H9 (cell line): ENCODE measurements at regions not wholly inside any gene's neighbourhood (a gene's known extent, or its start where the extent isn't known, plus 50 kb on each side); places are given as distances from the start of the nearest gene placed in this dataset.

Source experiments
- DNase-seq: peaks from one replicate; pipeline ENCODE4 v3.0.0-alpha.2; 2017
- H2AFZ ChIP-seq: one replicate; pipeline ENCODE4 v1.6.1; 2013; ENCODE audit warnings: mild to moderate bottlenecking, low read length, control low read depth, moderate library complexity
- H2AK5ac ChIP-seq: 2 replicates; pipeline ENCODE4 v1.6.1; 2013; ENCODE audit warnings: low read length, control low read depth, mixed read lengths; ENCODE audit not compliant: insufficient read length
- H2BK120ac ChIP-seq: one replicate; pipeline ENCODE4 v1.6.1; 2013; ENCODE audit warnings: low read depth, mild to moderate bottlenecking, low read length, control low read depth, inconsistent platforms; ENCODE audit not compliant: poor library complexity, severe bottlenecking
- H2BK12ac ChIP-seq: 2 replicates; pipeline ENCODE4 v1.6.1; 2013; ENCODE audit warnings: low read length, control low read depth, mixed read lengths, low read depth; ENCODE audit not compliant: insufficient read length
- H2BK15ac ChIP-seq: 2 replicates; pipeline ENCODE4 v1.6.1; 2013; ENCODE audit warnings: low read depth, low read length, control low read depth
- H2BK20ac ChIP-seq: one replicate; pipeline ENCODE4 v1.6.1; 2013; ENCODE audit warnings: low read depth, mild to moderate bottlenecking, low read length, control low read depth, inconsistent platforms; ENCODE audit not compliant: poor library complexity, severe bottlenecking
- H2BK5ac ChIP-seq: 2 replicates; pipeline ENCODE4 v1.6.1; 2013; ENCODE audit warnings: low read length, control low read depth, mixed read lengths; ENCODE audit not compliant: insufficient read length
- H3K14ac ChIP-seq: 2 replicates; pipeline ENCODE4 v1.6.1; 2013; ENCODE audit warnings: low read length, control low read depth; ENCODE audit not compliant: insufficient read depth
- H3K18ac ChIP-seq: 2 replicates; pipeline ENCODE4 v1.6.1; 2013; ENCODE audit warnings: low read depth, mild to moderate bottlenecking, mixed read lengths, low read length, control low read depth; ENCODE audit not compliant: insufficient read length
- H3K23ac ChIP-seq: 2 replicates; pipeline ENCODE4 v1.6.1; 2013; ENCODE audit warnings: low read length, control low read depth, mixed read lengths, low read depth; ENCODE audit not compliant: insufficient read length
- H3K23me2 ChIP-seq: 2 replicates; pipeline ENCODE4 v1.6.1; 2013; ENCODE audit warnings: low read depth, mild to moderate bottlenecking, mixed read lengths, low read length, control low read depth; ENCODE audit not compliant: insufficient read length, poor library complexity, severe bottlenecking
- H3K27ac ChIP-seq: 2 replicates; pipeline ENCODE4 v1.5.1; 2013; ENCODE audit warnings: low read length, control low read depth, mixed read lengths, low read depth; ENCODE audit not compliant: insufficient read length
- H3K27me3 ChIP-seq: 2 replicates; pipeline ENCODE4 v1.6.1; 2013; ENCODE audit warnings: low read length, control low read depth, inconsistent platforms; ENCODE audit not compliant: insufficient read depth
- H3K4ac ChIP-seq: 2 replicates; pipeline ENCODE4 v1.6.1; 2013; ENCODE audit warnings: low read depth, mild to moderate bottlenecking, control low read depth, inconsistent platforms, low read length, moderate library complexity
- H3K4me1 ChIP-seq: 2 replicates; pipeline ENCODE4 v1.6.1; 2013; ENCODE audit warnings: low read length, control low read depth, inconsistent platforms; ENCODE audit not compliant: insufficient read depth
- H3K4me2 ChIP-seq: 2 replicates; pipeline ENCODE4 v1.6.1; 2013; ENCODE audit warnings: low read length, control low read depth, mixed read lengths; ENCODE audit not compliant: insufficient read length, insufficient read depth
- H3K56ac ChIP-seq: 2 replicates; pipeline ENCODE4 v1.6.1; 2013; ENCODE audit warnings: low read depth, mild to moderate bottlenecking, mixed read lengths, low read length, control low read depth; ENCODE audit not compliant: insufficient read length
- H3K79me1 ChIP-seq: 2 replicates; pipeline ENCODE4 v1.6.1; 2013; ENCODE audit warnings: low read depth, mild to moderate bottlenecking, moderate library complexity, low read length, control low read depth, inconsistent platforms; ENCODE audit not compliant: insufficient read depth, poor library complexity, severe bottlenecking
- H3K79me2 ChIP-seq: 2 replicates; pipeline ENCODE4 v1.6.1; 2013; ENCODE audit warnings: low read length, control low read depth, inconsistent platforms; ENCODE audit not compliant: insufficient read depth
- H3K9ac ChIP-seq: 2 replicates; pipeline ENCODE4 v1.6.1; 2013; ENCODE audit warnings: low read length, control low read depth, mixed read lengths; ENCODE audit not compliant: insufficient read length; ENCODE audit errors: extremely low read depth
- H3K9me3 ChIP-seq: one replicate; pipeline ENCODE4 v1.6.1; 2013; ENCODE audit warnings: low read depth, low read length, inconsistent platforms; ENCODE audit not compliant: control insufficient read depth
- H3T11ph ChIP-seq: one replicate; pipeline ENCODE4 v1.6.1; 2013; ENCODE audit warnings: mild to moderate bottlenecking, low read length, control low read depth, inconsistent platforms
- H4K20me1 ChIP-seq: one replicate; pipeline ENCODE4 v1.6.1; 2013; ENCODE audit not compliant: control insufficient read depth, insufficient read length, insufficient read depth
- H4K5ac ChIP-seq: 2 replicates; pipeline ENCODE4 v1.6.1; 2013; ENCODE audit warnings: low read depth, mild to moderate bottlenecking, mixed read lengths, low read length, control low read depth; ENCODE audit not compliant: insufficient read length
- H4K8ac ChIP-seq: replicated peaks from 2 replicates; pipeline ENCODE4 v1.6.1; 2013; ENCODE audit warnings: low read length, control low read depth, mixed read lengths, low read depth; ENCODE audit not compliant: insufficient read length
- H4K91ac ChIP-seq: 2 replicates; pipeline ENCODE4 v1.6.1; 2013; ENCODE audit warnings: low read depth, mild to moderate bottlenecking, moderate library complexity, mixed read lengths, low read length, control low read depth; ENCODE audit not compliant: insufficient read length
- H3K27ac Mint-ChIP-seq, 3 experiments: 2 replicates in 2 of 3; 3 replicates in 1 of 3; pipeline ENCODE4 v1.8.0; 2020 to 2021; ENCODE audit warnings: mixed read lengths in 3 of 3, mild to moderate bottlenecking in 1 of 3, moderate library complexity in 1 of 3
- H3K27me3 Mint-ChIP-seq: 2 replicates; pipeline ENCODE4 v1.8.0; 2021; ENCODE audit warnings: low read depth, mild to moderate bottlenecking, moderate library complexity, mixed read lengths
- H3K36me3 Mint-ChIP-seq, 3 experiments: 2 replicates in 2 of 3; 3 replicates in 1 of 3; pipeline ENCODE4 v1.8.0; 2020 to 2021; ENCODE audit warnings: low read depth in 3 of 3, mixed read lengths in 3 of 3; ENCODE audit not compliant: insufficient read depth in 1 of 3
- H3K4me1 Mint-ChIP-seq, 2 experiments: 2 replicates each; pipeline ENCODE4 v1.8.0; 2020; ENCODE audit warnings: mixed read lengths in 2 of 2
- H3K4me3 Mint-ChIP-seq, 2 experiments: 2 replicates in 1 of 2; 3 replicates in 1 of 2; pipeline ENCODE4 v1.8.0; 2020 to 2021; ENCODE audit warnings: mild to moderate bottlenecking in 2 of 2, mixed read lengths in 2 of 2, moderate library complexity in 1 of 2
- H3K9me3 Mint-ChIP-seq, 2 experiments: 2 replicates in 1 of 2; 3 replicates in 1 of 2; pipeline ENCODE4 v1.8.0; 2020; ENCODE audit warnings: mild to moderate bottlenecking in 2 of 2, mixed read lengths in 2 of 2, moderate library complexity in 1 of 2
- CTCF ChIP-seq: fragments of 200-600 bp; sonication (generic); conservative IDR thresholded peaks from 3 replicates; pipeline ENCODE4 v1.8.0; 2021; ENCODE audit warnings: antibody characterized with exemption, mild to moderate bottlenecking
- WGBS: extraction: QIAGEN DNeasy Blood & Tissue Kit; methylation state at CpG from one replicate; pipeline ENCODE4 v1.1.7; 2013; ENCODE audit warnings: missing lambda C conversion rate, low lambda C conversion rate, mixed read lengths; ENCODE audit not compliant: insufficient read length; ENCODE audit errors: extremely low coverage; 5-methylcytosine and 5-hydroxymethylcytosine counted together

- H2AK5ac ChIP-seq, result no peak overlapping the region
- no peaks in the 10 kb centered on the region for H4K20me1 ChIP-seq
- H3K4me1 ChIP-seq, result peaks cover 4% of the 10 kb centered on the region; the same call in 1 of the 2 replicates
- H3K79me1 ChIP-seq, result peaks cover 3% of the 10 kb centered on the region
- no peak overlapping the region for H3T11ph ChIP-seq
- WGBS, result no CpG with 5 or more reads among the region's 18 CpGs
- no peak overlapping the region for H2BK12ac ChIP-seq
- H3K9me3 Mint-ChIP-seq, result no peaks in the 10 kb centered on the region; a peak in 1 of 5 replicates
- H3K18ac ChIP-seq, result no peak overlapping the region
- H3K23me2 ChIP-seq, result no peaks in the 10 kb centered on the region
- H3K9me3 ChIP-seq, result no peaks in the 10 kb centered on the region
- no peak overlapping the region for H2BK15ac ChIP-seq
- no peak overlapping the region for H3K56ac ChIP-seq
- no peak overlapping the region for H4K91ac ChIP-seq
- H4K8ac ChIP-seq, result no peak overlapping the region
- DNase-seq, result peak; percentile 29
- no peak overlapping the region for H3K4ac ChIP-seq
- no peak overlapping the region for H3K23ac ChIP-seq
- no peak overlapping the region for H2BK20ac ChIP-seq
- no peak overlapping the region for H2AFZ ChIP-seq
- H3K79me2 ChIP-seq, result 0 out of 2 replicates have a peak, but pooled peaks cover 3% of the 10 kb centered on the region
- no peak for TF ChIP-seq CTCF
- H3K14ac ChIP-seq, result no peak overlapping the region
- no peak overlapping the region for H3K9ac ChIP-seq
- peaks cover 41 to 65% of the 10 kb centered on the region in 2 experiments for H3K4me1 Mint-ChIP-seq
- H3K27ac ChIP-seq, result no peak overlapping the region
- no peak overlapping the region for H4K5ac ChIP-seq
- H3K4me2 ChIP-seq, result no peak overlapping the region
- peaks cover 0 to 10% (median 0%) of the 10 kb centered on the region in 3 experiments; a peak in 3 of 7 replicates for H3K36me3 Mint-ChIP-seq
- H2BK5ac ChIP-seq, result no peak overlapping the region
- peaks cover 1% of the 10 kb centered on the region; the same call in 1 of the 2 replicates for H3K27me3 Mint-ChIP-seq
- no peak overlapping the region for H3K4me3 Mint-ChIP-seq
- no peak overlapping the region for H2BK120ac ChIP-seq
- H3K27me3 ChIP-seq, result no peaks in the 10 kb centered on the region
- H3K27ac Mint-ChIP-seq, result no peak overlapping the region
These were observed 179.3 kb downstream of the SEC14L1 start for GRCh38 chr17:77320044-77320440.
